NCI-H526 treated with DMSO at 0.1 percent for 48 hours (cell line): ENCODE measurements at regions not wholly inside any gene's neighbourhood (a gene's known extent, or its start where the extent isn't known, plus 50 kb on each side); places are given as distances from the start of the nearest gene placed in this dataset.

Source experiments
- DNase-seq: peaks from one replicate; lab custom pipeline; 2025; lab: John Stamatoyannopoulos, UW

- no peak for DNase-seq
Observed at GRCh38 chr2:238726670-238727584, 121.0 kb upstream of the TWIST2 start.

DNA sequence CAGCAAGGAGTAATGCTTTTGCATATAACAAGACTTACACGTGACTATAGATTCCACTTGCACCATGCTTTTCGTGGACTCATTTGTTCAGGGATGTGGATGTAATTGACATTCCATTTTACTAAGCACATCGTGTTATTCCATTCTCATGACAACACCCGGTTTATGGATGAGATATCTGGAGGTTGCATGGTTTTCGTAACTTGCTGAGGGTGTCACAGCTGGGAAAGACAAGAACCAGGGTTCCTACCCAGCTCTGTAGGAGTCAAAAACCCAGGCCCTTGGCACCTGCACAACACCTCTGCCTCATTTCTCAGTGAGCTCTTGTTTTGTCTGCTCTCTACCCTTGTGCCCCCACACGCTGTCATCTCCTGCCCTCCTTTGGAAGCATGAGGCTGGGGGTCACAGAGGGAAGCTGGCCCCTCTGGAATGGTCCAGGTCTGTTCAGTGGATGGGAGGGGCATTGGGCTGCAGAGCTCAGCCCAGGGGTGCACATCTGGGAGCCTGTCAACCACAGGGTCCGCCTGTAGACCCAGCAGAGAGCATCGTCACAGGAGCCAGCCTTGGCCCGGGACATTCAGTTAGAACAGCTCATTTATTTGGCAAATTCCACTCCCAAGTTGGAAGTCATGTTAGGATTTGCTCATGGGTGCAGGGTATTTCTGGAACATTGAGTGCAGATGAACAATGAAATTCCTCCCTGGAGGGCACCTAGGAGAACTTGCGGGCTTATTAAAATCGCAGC is 120.1 kb upstream of the TWIST2 start:
- no peak for DNase-seq

DNA sequence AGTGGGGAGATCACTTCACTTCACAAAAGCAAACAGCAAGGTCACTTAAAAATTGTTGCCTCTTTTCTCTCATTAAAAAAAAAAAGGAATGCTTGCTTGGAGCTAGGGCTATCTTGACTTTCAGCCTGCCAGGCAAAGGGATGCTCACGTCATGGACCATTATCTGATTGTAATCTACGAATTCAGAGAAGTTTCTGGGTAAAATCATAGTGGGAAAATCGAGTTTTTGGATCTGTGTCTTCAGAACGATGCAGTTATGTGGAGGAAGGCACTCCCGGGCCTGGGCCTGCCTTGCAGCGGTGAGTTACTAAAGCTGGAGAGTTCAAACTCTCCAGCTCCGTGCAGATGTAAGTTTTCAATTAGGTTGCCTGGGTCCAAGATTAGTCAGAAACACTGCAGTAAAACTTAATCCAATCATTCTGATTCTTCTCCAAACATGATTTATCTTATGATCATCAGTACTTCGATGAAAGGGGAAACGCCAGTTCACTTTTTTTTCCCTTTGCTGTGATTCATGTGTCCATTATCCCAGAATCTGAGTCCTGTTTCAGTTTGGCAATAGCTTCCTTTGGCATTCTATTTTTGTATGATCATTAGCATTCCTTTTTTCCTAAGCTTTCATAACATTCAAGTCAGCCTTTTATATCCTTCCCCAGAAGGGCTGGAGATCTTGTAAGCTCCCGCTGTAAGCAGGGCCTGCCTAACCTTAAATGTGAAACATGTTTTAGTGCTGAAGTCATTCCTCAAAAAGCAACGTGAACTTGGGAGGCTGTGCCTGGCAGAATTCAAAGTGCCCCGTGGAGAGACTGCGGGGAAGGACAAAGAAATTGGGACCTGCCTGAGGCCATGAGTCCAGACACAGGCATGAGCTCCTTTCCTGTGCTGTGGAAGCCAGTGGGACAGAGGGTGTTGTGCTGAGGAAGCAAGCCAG is 119.3 kb upstream of the TWIST2 start:
- no peak for DNase-seq

DNA sequence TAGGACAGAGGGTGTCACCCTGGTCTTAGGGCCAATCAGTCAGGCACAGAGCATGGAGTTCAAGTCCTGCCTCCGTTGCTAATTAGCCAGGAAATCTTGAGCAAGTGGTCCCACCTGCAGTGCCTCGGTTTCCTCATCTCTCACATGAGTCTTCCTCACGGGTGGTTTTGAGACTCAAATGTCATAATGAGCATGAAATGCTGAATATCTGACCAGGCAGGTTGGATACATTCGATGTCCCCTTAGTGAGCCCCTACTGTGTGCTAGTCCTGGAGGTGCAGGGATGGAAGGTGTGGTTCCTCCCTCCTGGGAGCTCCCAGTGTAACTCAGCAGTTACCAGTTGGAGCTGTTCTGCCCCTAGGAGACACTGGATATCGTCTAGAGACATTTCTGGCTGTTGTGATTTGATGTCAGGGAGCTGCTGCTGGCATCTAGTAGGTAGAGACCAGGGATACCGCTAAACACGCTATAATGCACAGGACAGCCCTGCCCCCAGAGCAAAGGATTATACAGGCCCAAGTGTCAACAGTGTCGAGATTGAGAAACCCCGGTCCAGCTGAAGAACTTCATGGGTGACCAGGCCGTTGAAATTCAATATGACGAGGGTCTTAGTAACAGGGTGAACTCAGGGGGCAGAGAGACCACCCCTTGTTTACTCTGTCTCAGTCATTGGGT is 118.5 kb upstream of the TWIST2 start:
- no peak for DNase-seq

DNA sequence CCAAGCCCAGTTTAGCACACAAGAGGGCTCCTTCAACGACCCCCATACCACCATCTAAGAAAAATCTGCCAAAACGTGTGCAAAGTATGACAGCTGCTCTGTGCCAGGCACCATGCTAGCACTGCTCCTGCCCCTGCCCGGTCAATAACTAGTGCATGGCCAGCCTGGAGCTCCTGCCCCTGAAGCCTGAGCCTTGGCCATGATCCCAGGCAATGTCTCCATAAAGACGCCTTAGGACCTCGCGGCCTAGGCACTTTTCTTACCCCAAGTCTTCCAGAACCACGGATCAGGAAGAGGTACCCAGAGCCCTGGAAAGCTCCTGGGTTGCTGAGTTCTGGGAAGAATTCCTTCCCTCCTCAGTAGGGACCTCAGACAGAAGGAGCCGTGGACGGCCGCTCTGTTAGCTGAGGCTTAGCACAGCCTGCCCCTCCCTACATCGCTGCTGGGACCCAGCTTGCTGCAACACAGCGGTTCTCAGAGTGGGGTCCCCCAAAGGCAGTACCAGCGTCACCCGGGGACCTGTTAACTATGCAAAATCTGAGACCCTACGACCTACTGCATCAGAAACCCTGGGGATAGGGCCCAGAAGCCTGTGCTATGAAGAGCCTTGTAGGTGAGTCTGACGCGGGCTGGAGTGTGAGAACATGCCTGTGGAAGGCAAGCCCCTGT is 117.8 kb upstream of the TWIST2 start:
- DNase-seq: no peak

GRCh38 chr2:238730881-238731280 is 117.0 kb upstream of the TWIST2 start:
- no peak for DNase-seq

GRCh38 chr2:238731961-238732360 is 115.9 kb upstream of the TWIST2 start:
- no peak for DNase-seq

DNA sequence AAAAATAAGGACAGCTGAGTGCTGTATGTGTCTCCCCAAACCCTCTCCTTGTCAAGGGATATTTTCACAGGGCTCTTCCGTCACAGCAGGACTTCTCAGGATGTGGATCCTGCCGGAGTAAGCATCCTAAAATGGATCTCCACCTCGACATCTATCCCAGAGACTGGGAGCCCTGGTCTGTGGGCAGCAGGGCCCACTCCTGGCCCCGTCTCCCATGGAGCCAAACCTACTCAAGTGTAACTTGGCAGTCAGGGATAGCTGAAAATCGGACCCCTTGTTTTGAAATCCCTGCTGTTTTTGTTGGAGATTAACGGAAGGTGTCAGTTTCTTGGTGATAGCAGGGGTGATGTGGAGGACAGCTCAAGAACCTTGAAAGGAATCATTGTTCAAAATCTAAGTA is 109.0 kb upstream of the TWIST2 start:
- DNase-seq: no peak

- DNase-seq: no peak
Observed at GRCh38 chr2:238739668-238740067, 108.2 kb upstream of the TWIST2 start.

- DNase-seq: no peak
Observed at GRCh38 chr2:238741277-238741676, 106.6 kb upstream of the TWIST2 start.

GRCh38 chr2:238742066-238742465 is 105.8 kb upstream of the TWIST2 start:
- no peak for DNase-seq

GRCh38 chr2:238742664-238743063 is 105.2 kb upstream of the TWIST2 start:
- DNase-seq: no peak

DNA sequence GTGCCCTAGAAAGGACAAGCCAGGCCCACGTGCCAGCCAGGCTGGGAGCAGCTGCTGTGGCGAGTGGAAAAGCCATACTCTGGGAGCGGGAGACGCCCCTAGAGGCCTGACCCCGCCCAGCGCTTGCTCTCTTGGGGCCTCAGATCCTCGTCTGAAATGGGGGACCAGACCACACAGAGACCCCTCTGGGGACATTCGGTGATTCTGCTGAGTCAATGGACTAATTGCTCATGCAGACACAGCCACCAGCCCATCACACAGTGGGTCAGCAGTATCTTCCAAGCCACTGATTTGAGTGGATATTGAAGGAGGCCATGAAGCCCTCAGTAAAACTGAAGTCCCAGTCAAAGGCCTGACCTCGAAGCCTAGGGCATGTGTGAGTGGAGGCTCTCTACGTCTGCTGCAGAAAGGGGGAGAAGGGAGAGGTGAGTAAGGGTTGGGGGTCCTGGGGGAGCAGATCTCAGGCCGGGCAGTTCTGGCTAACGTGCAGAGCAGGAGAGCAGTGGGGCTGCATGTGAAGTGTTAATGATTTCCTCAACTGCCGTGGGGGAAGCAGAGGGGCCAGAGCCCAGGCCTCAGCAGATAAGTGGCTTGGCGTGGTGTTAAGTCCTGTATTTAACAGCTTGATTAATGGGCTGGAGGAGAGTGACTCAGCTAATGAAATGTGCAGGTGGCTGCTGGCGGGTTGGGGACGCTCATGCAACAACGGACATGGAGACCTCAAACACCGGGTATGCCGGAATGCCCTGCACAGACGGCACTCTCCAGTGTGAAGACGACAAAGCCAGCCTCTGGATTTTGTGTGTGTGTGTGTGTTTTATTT is 104.4 kb upstream of the TWIST2 start:
- DNase-seq: no peak

GRCh38 chr2:238744951-238745350 is 102.9 kb upstream of the TWIST2 start:
- DNase-seq: no peak

- DNase-seq: no peak
Observed at GRCh38 chr2:238745997-238746396, 101.9 kb upstream of the TWIST2 start.

DNA sequence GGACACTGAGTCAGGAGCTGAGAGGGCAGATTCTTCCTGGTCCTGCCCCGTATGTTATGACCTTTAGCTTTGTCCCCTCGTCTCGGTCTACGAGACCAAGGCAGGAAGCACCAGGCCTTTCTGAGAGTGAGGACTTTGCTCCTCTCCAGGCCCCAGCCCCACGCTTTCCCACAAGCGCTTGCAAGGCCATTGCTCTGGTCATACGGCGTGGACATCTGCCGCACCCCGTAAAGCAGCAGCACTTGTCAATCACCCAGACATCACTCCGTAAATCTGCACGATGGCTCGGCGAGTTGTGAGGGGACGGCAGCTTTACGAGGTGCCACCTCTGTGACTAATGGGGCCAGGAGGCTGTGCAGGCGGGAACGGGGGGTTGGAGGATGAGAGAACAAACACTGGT is 100.8 kb upstream of the TWIST2 start:
- no peak for DNase-seq

DNA sequence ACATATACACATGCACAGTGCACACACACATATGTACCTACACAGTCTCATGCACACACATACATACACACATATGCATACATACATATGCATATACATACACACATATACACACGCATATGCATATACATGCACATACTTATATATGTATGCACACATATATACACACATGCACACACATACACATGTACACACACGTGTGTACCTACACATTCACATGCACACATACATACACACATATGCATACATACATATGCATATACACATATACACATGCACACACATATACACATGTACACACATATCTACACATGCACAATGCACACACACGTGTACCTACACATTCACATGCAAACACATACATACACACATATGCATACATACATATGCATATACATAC is 100.3 kb upstream of the TWIST2 start:
- DNase-seq: no peak

- no peak for DNase-seq
Observed at GRCh38 chr2:238750212-238750904, 97.5 kb upstream of the TWIST2 start.

GRCh38 chr2:238754259-238754658 is 93.6 kb upstream of the TWIST2 start:
- DNase-seq: no peak

GRCh38 chr2:238761868-238762267 is 86.0 kb upstream of the TWIST2 start:
- DNase-seq: no peak
